ENCODE measurements at regions not wholly inside any gene's neighbourhood (a gene's known extent, or its start where the extent isn't known, plus 50 kb on each side); places are given as distances from the start of the nearest gene placed in this dataset.

- DNase-seq (ENCODE audit: low read depth), result no peak
These were observed 160.2 kb downstream of the PSMG1 start for GRCh38 chr21:39022863-39023693.

- no peak for DNase-seq (ENCODE audit: low read depth)
These were observed 160.8 kb downstream of the PSMG1 start for GRCh38 chr21:39022466-39022862.

- no peak for DNase-seq (ENCODE audit: low read depth)
These were observed 161.2 kb downstream of the PSMG1 start for GRCh38 chr21:39022035-39022434.

- DNase-seq (ENCODE audit: low read depth), result no peak
These were observed 161.8 kb downstream of the PSMG1 start for GRCh38 chr21:39021478-39021832.

GRCh38 chr21:39020751-39021477 lies 162.3 kb downstream of the PSMG1 start:
- no peak for DNase-seq (ENCODE audit: low read depth)

GRCh38 chr21:39018730-39019129 lies 164.5 kb downstream of the PSMG1 start:
- DNase-seq (ENCODE audit: low read depth), result no peak

- no peak for DNase-seq (ENCODE audit: low read depth)
These were observed 166.4 kb downstream of the PSMG1 start for GRCh38 chr21:39016740-39017315.

- peak; percentile 87 for DNase-seq (ENCODE audit: low read depth)
These were observed 168.5 kb downstream of the PSMG1 start for GRCh38 chr21:39014747-39015146.

GRCh38 chr21:39012326-39013230 lies 170.7 kb downstream of the PSMG1 start:
- no peak for DNase-seq (ENCODE audit: low read depth)

- DNase-seq (ENCODE audit: low read depth), result no peak
These were observed 171.3 kb downstream of the PSMG1 start for GRCh38 chr21:39011911-39012310.

GRCh38 chr21:39010629-39011404 lies 172.4 kb downstream of the PSMG1 start:
- DNase-seq (ENCODE audit: low read depth), result no peak

- no peak for DNase-seq (ENCODE audit: low read depth)
These were observed 173.5 kb downstream of the PSMG1 start for GRCh38 chr21:39009587-39010225.

GRCh38 chr21:39007985-39008384 lies 175.3 kb downstream of the PSMG1 start:
- DNase-seq (ENCODE audit: low read depth), result no peak

- no peak for DNase-seq (ENCODE audit: low read depth)
These were observed 175.7 kb downstream of the PSMG1 start for GRCh38 chr21:39007532-39007931.

GRCh38 chr21:39006571-39007311 lies 176.5 kb downstream of the PSMG1 start:
- no peak for DNase-seq (ENCODE audit: low read depth)

GRCh38 chr21:39005502-39005787 lies 177.8 kb downstream of the PSMG1 start:
- no peak for DNase-seq (ENCODE audit: low read depth)

GRCh38 chr21:39004634-39005501 lies 178.4 kb downstream of the PSMG1 start:
- no peak for DNase-seq (ENCODE audit: low read depth)

GRCh38 chr21:39003982-39004633 lies 179.1 kb downstream of the PSMG1 start:
- peak; percentile 67 for DNase-seq (ENCODE audit: low read depth)

- no peak for DNase-seq (ENCODE audit: low read depth)
These were observed 181.9 kb downstream of the PSMG1 start for GRCh38 chr21:39001341-39001740.

Measured in stromal cell of bone marrow (primary cell).